ENCODE measurements at regions not wholly inside any gene's neighbourhood (a gene's known extent, or its start where the extent isn't known, plus 50 kb on each side); places are given as distances from the start of the nearest gene placed in this dataset.

- no peak for TF ChIP-seq CTCF (IDR thresholded peaks at IDR 0.05)
- no peak overlapping the region for H3K4me2 ChIP-seq (replicated peaks; ENCODE audit: extremely low read depth, low read length, poor library complexity, severe bottlenecking)
- H3K9me3 ChIP-seq (replicated peaks in 1 of 2; ENCODE audit: control insufficient read depth in 1 of 2, insufficient read depth in 1 of 2, low read length in 2 of 2) = peaks cover 0 to 7% of the 10 kb centered on the region in 2 donors
- no peaks in the 10 kb centered on the region for H3K27me3 ChIP-seq (ENCODE audit: control insufficient read depth in 2 of 2, insufficient read depth in 2 of 2, low read length in 2 of 2)
- Mint-ChIP-seq H3K27ac (no peak overlapping the region), H3K36me3 (no peaks in the 10 kb centered on the region), H3K27me3 (ENCODE audit: low read depth in 3 of 3) (peaks cover 0 to 4% (median 0%) of the 10 kb centered on the region in 3 donors), H3K9me3 (peaks cover 0 to 10% (median 0%) of the 10 kb centered on the region in 7 donors), H3K4me1 (no peaks in the 10 kb centered on the region), H3K4me3 (no peak overlapping the region)
- H4K20me1 ChIP-seq (ENCODE audit: insufficient read depth, low read length) = no peaks in the 10 kb centered on the region
- H3K4me1 ChIP-seq (ENCODE audit: control insufficient read depth in 1 of 2, insufficient read depth in 2 of 2, low read length in 2 of 2) = no peaks in the 10 kb centered on the region
- no peak overlapping the region for H2AFZ ChIP-seq (ENCODE audit: insufficient read depth, low read depth, low read length, poor library complexity, severe bottlenecking)
- H3K27ac ChIP-seq (ENCODE audit: low read depth in 1 of 2, low read length in 2 of 2) = no peak overlapping the region
- no CpG with 5 or more reads among the region's 6 CpGs for WGBS (ENCODE audit: insufficient coverage)
- intact Hi-C loops (cut with micrococcal nuclease) = no loop called here
- DNase-seq = no peak
- no peaks in the 10 kb centered on the region for H3K36me3 ChIP-seq (replicated peaks in 1 of 2; ENCODE audit: control insufficient read depth in 1 of 2, insufficient read depth in 2 of 2, low read length in 2 of 2)
- no peaks in the 10 kb centered on the region for H3K79me2 ChIP-seq (ENCODE audit: insufficient read depth, low read length)
- no peak overlapping the region for H3K9ac ChIP-seq (ENCODE audit: insufficient read depth, low read length, poor library complexity, severe bottlenecking)
- no peak overlapping the region for H3K4me3 ChIP-seq (replicated peaks in 1 of 3; ENCODE audit: low read depth in 2 of 3, low read length in 3 of 3)
Observed at GRCh38 chr18:22485808-22486244, 68.1 kb upstream of the CTAGE1 start.

GRCh38 chr18:22486667-22487066, 69.0 kb upstream of the CTAGE1 start:
- H3K79me2 ChIP-seq (ENCODE audit: insufficient read depth, low read length) = no peaks in the 10 kb centered on the region
- H3K9me3 ChIP-seq (replicated peaks in 1 of 2; ENCODE audit: control insufficient read depth in 1 of 2, insufficient read depth in 1 of 2, low read length in 2 of 2) = peaks cover 0 to 7% of the 10 kb centered on the region in 2 donors
- no peak for TF ChIP-seq CTCF (IDR thresholded peaks at IDR 0.05)
- Mint-ChIP-seq H3K4me3 (no peak overlapping the region), H3K27ac (no peak overlapping the region), H3K9me3 (peaks cover 0 to 10% (median 0%) of the 10 kb centered on the region in 7 donors), H3K4me1 (no peaks in the 10 kb centered on the region), H3K36me3 (no peaks in the 10 kb centered on the region), H3K27me3 (ENCODE audit: low read depth in 3 of 3) (peaks cover 0 to 4% (median 0%) of the 10 kb centered on the region in 3 donors)
- H3K9ac ChIP-seq (ENCODE audit: insufficient read depth, low read length, poor library complexity, severe bottlenecking) = no peak overlapping the region
- no peak overlapping the region for H3K4me2 ChIP-seq (replicated peaks; ENCODE audit: extremely low read depth, low read length, poor library complexity, severe bottlenecking)
- DNase-seq = no peak
- intact Hi-C loops (cut with micrococcal nuclease) = no loop called here
- no peaks in the 10 kb centered on the region for H4K20me1 ChIP-seq (ENCODE audit: insufficient read depth, low read length)
- no peaks in the 10 kb centered on the region for H3K36me3 ChIP-seq (replicated peaks in 1 of 2; ENCODE audit: control insufficient read depth in 1 of 2, insufficient read depth in 2 of 2, low read length in 2 of 2)
- no peaks in the 10 kb centered on the region for H3K4me1 ChIP-seq (ENCODE audit: control insufficient read depth in 1 of 2, insufficient read depth in 2 of 2, low read length in 2 of 2)
- no peak overlapping the region for H3K4me3 ChIP-seq (replicated peaks in 1 of 3; ENCODE audit: low read depth in 2 of 3, low read length in 3 of 3)
- H2AFZ ChIP-seq (ENCODE audit: insufficient read depth, low read depth, low read length, poor library complexity, severe bottlenecking) = no peak overlapping the region
- no CpG with 5 or more reads among the region's 1 CpG for WGBS (ENCODE audit: insufficient coverage)
- no peak overlapping the region for H3K27ac ChIP-seq (ENCODE audit: low read depth in 1 of 2, low read length in 2 of 2)
- H3K27me3 ChIP-seq (ENCODE audit: control insufficient read depth in 2 of 2, insufficient read depth in 2 of 2, low read length in 2 of 2) = no peaks in the 10 kb centered on the region

All from CD14-positive monocyte (primary cell).